SU-DHL-6 (cell line): ENCODE measurements at regions not wholly inside any gene's neighbourhood (a gene's known extent, or its start where the extent isn't known, plus 50 kb on each side); places are given as distances from the start of the nearest gene placed in this dataset.

Experiments
- H2AFZ ChIP-seq: fragments of 200-600 bp; sonication (generic); 2 replicates; pipeline ENCODE4 v1.6.1; 2014; ENCODE audit warnings: low read depth, mild to moderate bottlenecking, moderate library complexity, mixed read lengths, antibody characterized with exemption, low read length; ENCODE audit not compliant: severe bottlenecking
- H3F3A ChIP-seq: fragments of 200-600 bp; shearing (Covaris generic); 2 replicates; pipeline ENCODE4 v1.6.0; 2016; ENCODE audit warnings: antibody characterized with exemption, mild to moderate bottlenecking; ENCODE audit not compliant: insufficient read depth
- H3K27ac ChIP-seq: fragments of 200-600 bp; sonication (generic); 2 replicates; pipeline ENCODE4 v1.5.1; 2016; ENCODE audit warnings: low read depth, mild to moderate bottlenecking, low read length, moderate library complexity, mixed read lengths
- H3K27me3 ChIP-seq: fragments of 200-600 bp; sonication (generic), shearing (Covaris generic); 2 replicates; pipeline ENCODE4 v1.6.0; 2014; ENCODE audit warnings: mild to moderate bottlenecking, low read length
- H3K36me3 ChIP-seq: fragments of 200-600 bp; sonication (generic); 2 replicates; pipeline ENCODE4 v1.6.1; 2014; ENCODE audit warnings: mild to moderate bottlenecking, low read length, mixed read lengths
- H3K4me2 ChIP-seq: fragments of 300-600, 200-600 bp; shearing (Covaris generic), sonication (generic); 2 replicates; pipeline ENCODE4 v1.6.0; 2014; ENCODE audit warnings: low read length, low read depth, mild to moderate bottlenecking; ENCODE audit not compliant: poor library complexity, severe bottlenecking
- H3K4me3 ChIP-seq: fragments of 200-600 bp; sonication (generic); 2 replicates; pipeline ENCODE4 v1.5.1; 2014; ENCODE audit warnings: antibody characterized with exemption, low read length, mild to moderate bottlenecking, mixed read lengths; ENCODE audit not compliant: insufficient read depth, poor library complexity, severe bottlenecking
- H3K79me2 ChIP-seq: fragments of 200-600 bp; sonication (generic); 2 replicates; pipeline ENCODE4 v1.6.1; 2014; ENCODE audit warnings: mild to moderate bottlenecking, low read length, moderate library complexity; ENCODE audit not compliant: insufficient read depth
- H3K9ac ChIP-seq: fragments of 200-600 bp; sonication (generic); 2 replicates; pipeline ENCODE4 v1.7.0; 2014; ENCODE audit warnings: mild to moderate bottlenecking, low read length
- H3K9me2 ChIP-seq: fragments of 200-600 bp; sonication (generic); replicated peaks from 2 replicates; pipeline ENCODE4 v1.6.1; 2014; ENCODE audit warnings: low read length; ENCODE audit not compliant: insufficient read depth
- H3K9me3 ChIP-seq: fragments of 200-600 bp; sonication (generic); 2 replicates; pipeline ENCODE4 v1.6.1; 2014; ENCODE audit warnings: low read length, mixed read lengths; ENCODE audit not compliant: insufficient read depth
- H4K20me1 ChIP-seq: fragments of 200-600 bp; sonication (generic); 2 replicates; pipeline ENCODE4 v1.6.1; 2014; ENCODE audit warnings: low read depth, mild to moderate bottlenecking, antibody characterized with exemption, low read length, moderate library complexity, mixed read lengths
- CTCF ChIP-seq: fragments of 200-600 bp; sonication (generic); IDR thresholded peaks from one replicate; pipeline ENCODE4 v1.5.1; 2017; ENCODE audit warnings: antibody characterized with exemption, mild to moderate bottlenecking, low read length, moderate library complexity; ENCODE audit not compliant: insufficient read depth, poor library complexity, severe bottlenecking
- EZH2phosphoT487 ChIP-seq: fragments of 200-600 bp; sonication (generic), shearing (Covaris generic); conservative IDR thresholded peaks from 2 replicates; pipeline ENCODE4 v1.6.1; 2018; ENCODE audit warnings: mild to moderate bottlenecking, antibody characterized with exemption, low read length, moderate library complexity, mixed read lengths

- H3K4me2 ChIP-seq = no peak overlapping the region
- H3K9ac ChIP-seq = no peak overlapping the region
- H3K9me3 ChIP-seq = no peaks in the 10 kb centered on the region
- H3K36me3 ChIP-seq = no peaks in the 10 kb centered on the region
- no peaks in the 10 kb centered on the region for H3K27me3 ChIP-seq
- no peak overlapping the region for H2AFZ ChIP-seq
- no peaks in the 10 kb centered on the region for H3F3A ChIP-seq
- H3K27ac ChIP-seq = no peak overlapping the region
- H4K20me1 ChIP-seq = no peaks in the 10 kb centered on the region
- no peaks in the 10 kb centered on the region for H3K9me2 ChIP-seq
- no peak overlapping the region for H3K4me3 ChIP-seq
- H3K79me2 ChIP-seq = no peaks in the 10 kb centered on the region
- no peak for TF ChIP-seq EZH2phosphoT487
These were observed 144.9 kb downstream of the SH3BGRL2 start for GRCh38 chr6:79776076-79776475.

GRCh38 chr6:79775222-79775621, 144.1 kb downstream of the SH3BGRL2 start:
- H3K9me2 ChIP-seq = no peaks in the 10 kb centered on the region
- TF ChIP-seq EZH2phosphoT487 (no peak), CTCF (no peak)
- H3K79me2 ChIP-seq = no peaks in the 10 kb centered on the region
- H3F3A ChIP-seq = no peaks in the 10 kb centered on the region
- H3K9me3 ChIP-seq = no peaks in the 10 kb centered on the region
- no peaks in the 10 kb centered on the region for H3K27me3 ChIP-seq
- no peak overlapping the region for H3K9ac ChIP-seq
- no peaks in the 10 kb centered on the region for H3K36me3 ChIP-seq
- H3K27ac ChIP-seq = no peak overlapping the region
- no peak overlapping the region for H3K4me2 ChIP-seq
- no peak overlapping the region for H2AFZ ChIP-seq
- H4K20me1 ChIP-seq = no peaks in the 10 kb centered on the region
- no peak overlapping the region for H3K4me3 ChIP-seq

GRCh38 chr6:79764747-79765146, 133.6 kb downstream of the SH3BGRL2 start:
- Histone ChIP-seq H3F3A (no peaks in the 10 kb centered on the region), H3K9me2 (no peaks in the 10 kb centered on the region), H3K4me2 (no peak overlapping the region), H2AFZ (no peak overlapping the region), H3K27me3 (no peaks in the 10 kb centered on the region), H3K4me3 (no peak overlapping the region), H3K9me3 (no peaks in the 10 kb centered on the region), H3K36me3 (no peaks in the 10 kb centered on the region), H3K27ac (no peak overlapping the region), H3K9ac (no peak overlapping the region), H3K79me2 (no peaks in the 10 kb centered on the region), H4K20me1 (no peaks in the 10 kb centered on the region)
- TF ChIP-seq CTCF = no peak
- no peak for TF ChIP-seq EZH2phosphoT487

- Histone ChIP-seq H2AFZ (no peak overlapping the region), H3K36me3 (no peaks in the 10 kb centered on the region), H3K27me3 (no peaks in the 10 kb centered on the region), H3K9me3 (no peaks in the 10 kb centered on the region), H3F3A (no peaks in the 10 kb centered on the region), H3K9me2 (no peaks in the 10 kb centered on the region), H3K79me2 (no peaks in the 10 kb centered on the region), H3K4me3 (no peak overlapping the region), H3K9ac (no peak overlapping the region), H3K27ac (no peak overlapping the region), H3K4me2 (no peak overlapping the region), H4K20me1 (no peaks in the 10 kb centered on the region)
- TF ChIP-seq EZH2phosphoT487 (no peak), CTCF (no peak)
These were observed 132.2 kb downstream of the SH3BGRL2 start for GRCh38 chr6:79763301-79763700.
